SH-SY5Y (cell line): ENCODE measurements at regions not wholly inside any gene's neighbourhood (a gene's known extent, or its start where the extent isn't known, plus 50 kb on each side); places are given as distances from the start of the nearest gene placed in this dataset.

Source experiments
- GATA2 ChIP-seq: IDR thresholded peaks from 2 replicates; pipeline ENCODE4 v1.6.1; 2011; ENCODE audit warnings: mild to moderate bottlenecking, low read depth, low read length
- GATA3 ChIP-seq: IDR thresholded peaks from 2 replicates; pipeline ENCODE4 v1.6.1; 2011; ENCODE audit warnings: low read depth, mild to moderate bottlenecking, low read length, moderate library complexity

DNA sequence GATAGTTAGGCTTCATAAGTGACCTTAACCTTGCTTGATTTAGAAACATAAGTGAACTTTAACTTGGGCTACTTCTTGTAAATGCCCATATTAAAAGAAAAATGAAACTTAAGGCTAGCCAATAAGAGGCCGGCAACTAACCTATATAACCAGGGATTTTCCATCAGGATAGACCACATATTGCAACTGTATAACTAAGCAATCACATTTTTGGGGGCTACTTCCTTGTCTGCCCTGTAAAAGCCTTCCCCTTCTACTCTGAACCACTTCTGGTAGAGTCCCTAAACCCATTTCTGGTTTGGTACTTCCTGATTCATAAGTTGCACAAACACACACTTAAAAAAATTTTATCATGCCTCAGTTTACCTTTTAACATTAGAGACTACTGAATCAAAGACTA, 150.9 kb upstream of the UBE2E2 start:
- TF ChIP-seq GATA2: no peak
- no peak for TF ChIP-seq GATA3

DNA sequence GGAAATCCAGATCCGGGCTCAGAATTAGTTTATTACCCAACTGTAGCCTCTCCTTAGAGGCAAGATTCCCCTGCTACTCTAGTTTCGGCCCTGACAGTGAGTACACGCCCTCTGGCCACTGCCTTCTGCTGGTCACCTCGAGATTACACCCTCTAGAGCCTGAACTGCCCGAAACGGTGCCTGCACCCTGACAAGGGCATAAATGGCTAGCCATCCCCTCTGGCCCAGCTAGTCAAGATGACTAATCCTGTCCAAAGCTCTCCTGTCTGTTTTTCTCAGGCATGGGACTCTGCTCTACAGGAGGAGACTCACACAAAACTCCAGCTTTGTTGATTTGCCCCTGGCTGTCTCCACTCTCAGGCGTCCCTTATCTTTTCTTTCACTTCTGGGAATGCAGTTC, 150.5 kb upstream of the UBE2E2 start:
- TF ChIP-seq GATA2 (no peak), GATA3 (no peak)

DNA sequence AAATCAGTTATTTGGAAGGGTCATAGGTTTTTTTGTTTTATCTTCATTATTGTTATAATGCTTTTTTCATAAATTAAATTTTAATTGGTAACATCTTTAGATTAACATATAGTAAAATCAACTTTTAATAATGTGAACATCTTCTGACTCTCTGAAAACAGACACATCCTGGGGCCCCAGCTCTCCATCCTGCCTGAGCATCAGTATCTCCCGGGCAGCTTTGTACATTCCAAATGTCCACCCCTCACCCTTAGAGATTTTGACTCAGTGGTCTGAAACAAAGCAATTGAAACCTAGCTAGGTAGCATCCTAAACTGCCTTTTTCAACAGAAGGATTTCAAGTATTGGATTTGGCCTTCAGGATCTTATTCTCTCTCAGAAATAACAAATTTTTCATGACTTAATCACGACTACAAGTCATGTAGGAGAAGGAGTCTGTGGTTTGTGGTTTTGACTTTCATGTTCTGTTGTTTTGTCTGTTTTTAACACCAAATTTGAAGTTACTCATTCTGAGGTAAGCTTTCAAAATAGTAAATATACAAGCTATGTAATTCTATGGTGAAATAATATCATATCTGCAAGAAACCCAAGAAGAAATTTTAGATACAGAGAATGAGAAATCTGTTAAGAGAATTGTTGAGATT, 147.3 kb upstream of the UBE2E2 start:
- TF ChIP-seq GATA2 (no peak), GATA3 (no peak)

DNA sequence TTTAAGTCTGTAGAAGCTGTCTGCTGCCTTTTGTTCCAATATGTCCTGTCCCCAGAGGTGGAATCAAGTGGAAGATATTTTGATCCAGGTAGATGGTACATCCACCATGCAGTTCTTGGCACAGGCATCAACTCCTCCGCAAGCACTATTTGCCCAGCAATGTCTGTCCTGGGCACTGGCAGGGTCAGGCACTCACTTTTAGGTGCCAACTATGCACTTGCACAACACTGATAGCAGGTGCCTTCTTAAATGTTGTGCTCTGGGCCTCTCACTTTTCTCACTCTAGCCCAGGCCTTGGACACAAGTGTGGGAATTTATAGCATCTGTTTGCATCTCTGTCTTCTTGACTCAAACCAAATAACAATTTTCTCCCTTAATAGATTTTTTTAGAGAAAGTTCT, 140.5 kb upstream of the UBE2E2 start:
- TF ChIP-seq GATA3: no peak

DNA sequence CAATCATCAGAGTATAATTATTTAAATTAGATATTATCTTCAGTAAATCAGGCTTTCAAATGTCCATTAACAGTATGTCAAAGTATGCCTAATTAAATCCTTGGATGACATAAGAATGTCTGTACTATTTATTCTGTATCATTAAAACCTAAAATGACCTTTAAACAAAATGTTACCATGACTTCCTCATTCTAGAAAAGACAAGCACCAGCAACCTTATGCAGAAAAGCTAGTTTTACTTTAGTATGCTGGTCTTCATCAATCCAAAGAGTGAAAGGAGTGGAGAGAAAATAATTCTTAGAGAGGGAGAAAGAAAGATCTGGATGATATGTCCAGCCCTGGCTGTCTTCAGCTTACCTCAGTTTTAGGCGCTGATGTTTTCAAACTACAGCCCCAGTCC, 140.1 kb upstream of the UBE2E2 start:
- TF ChIP-seq GATA3 (no peak), GATA2 (no peak)

DNA sequence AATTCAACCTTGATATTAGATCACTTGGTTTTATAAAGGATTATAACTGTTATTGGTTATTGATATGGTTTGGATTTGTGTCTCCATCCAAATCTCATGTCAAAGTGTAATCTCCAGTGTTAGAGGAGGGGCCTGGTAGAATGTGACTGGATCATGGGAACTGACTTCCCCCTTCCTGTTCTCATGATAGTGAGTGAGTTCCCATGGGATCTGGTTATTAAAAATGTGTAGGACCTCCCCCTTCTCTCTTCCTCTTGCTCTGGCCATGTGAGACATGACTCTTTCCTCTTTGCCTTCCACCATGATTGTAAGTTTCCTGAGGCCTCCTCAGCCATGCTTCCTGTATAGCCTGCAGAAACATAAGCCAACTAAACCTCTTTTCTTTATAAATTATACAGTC, 136.0 kb upstream of the UBE2E2 start:
- TF ChIP-seq GATA2 (no peak), GATA3 (no peak)

DNA sequence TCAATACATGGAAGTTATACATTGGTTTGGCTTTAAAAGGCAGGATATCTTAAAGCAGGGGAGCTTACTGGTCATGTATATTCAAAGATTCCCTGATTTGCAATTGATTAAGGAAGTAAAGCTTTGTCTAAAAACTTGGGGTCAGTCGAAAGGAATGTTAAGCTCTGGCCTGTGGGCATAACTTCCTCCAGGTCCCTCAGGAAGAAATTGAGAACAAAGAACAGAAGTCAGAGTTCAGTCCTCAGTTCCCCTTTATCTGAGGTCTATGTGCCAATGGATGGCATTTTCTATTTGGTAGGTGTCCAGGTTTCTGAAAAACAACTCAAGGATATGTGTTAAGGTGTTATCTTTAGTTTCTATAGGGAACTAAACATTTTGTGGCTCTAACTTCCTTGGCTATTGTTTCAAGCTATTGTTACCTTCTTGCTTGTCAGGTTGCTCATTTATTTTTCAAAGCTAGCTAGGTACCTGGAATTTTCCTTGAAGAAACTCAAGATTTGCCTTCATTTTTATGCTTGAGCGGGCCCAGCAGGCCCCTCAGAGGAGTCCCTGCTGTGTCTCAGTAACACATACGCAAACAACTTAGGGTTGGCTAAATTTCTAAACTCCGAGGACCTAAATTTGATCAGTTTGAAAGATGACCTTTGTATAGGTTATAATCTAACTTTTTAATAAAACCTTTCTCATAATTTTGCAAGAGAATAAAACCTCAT, 135.0 kb upstream of the UBE2E2 start:
- TF ChIP-seq GATA2 (no peak), GATA3 (no peak)

DNA sequence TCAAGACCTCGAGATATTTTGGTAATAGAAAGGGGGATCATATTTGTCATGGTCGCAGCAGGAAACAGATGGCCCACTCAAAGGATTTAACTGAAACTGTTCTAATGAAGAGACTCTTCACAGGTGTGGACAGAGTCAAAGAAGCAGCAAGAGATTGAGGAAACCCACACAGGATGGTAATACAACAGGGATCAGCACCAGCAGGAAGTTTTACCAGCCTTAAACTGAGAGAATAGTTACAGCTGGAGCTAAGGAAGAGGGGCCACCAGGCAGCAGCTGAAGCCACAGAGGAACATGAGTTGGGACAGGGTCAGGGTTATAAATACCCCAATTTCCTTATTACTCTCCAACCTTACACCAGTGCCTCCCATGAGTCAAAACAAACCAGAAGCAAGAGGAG, 131.8 kb upstream of the UBE2E2 start:
- TF ChIP-seq GATA3 (no peak), GATA2 (no peak)

DNA sequence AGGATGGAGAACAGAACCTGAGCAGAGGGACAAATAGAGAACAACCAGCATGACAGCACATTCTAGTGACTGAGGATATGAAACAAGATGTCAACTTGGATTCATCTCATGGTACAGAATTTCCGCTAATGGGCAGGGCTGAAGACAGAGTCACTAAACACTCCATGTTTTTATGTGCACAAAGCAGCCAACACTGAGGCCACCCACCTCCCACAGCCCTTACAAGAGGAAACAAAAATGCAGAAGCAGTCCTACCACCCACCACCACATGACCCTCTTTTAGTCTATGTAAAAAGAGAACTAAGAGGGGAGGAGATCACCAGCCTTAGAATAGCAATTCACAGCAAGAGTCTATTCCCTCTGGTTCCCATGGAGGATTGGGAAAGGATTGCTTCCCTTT, 131.4 kb upstream of the UBE2E2 start:
- TF ChIP-seq GATA3 (no peak), GATA2 (no peak)

DNA sequence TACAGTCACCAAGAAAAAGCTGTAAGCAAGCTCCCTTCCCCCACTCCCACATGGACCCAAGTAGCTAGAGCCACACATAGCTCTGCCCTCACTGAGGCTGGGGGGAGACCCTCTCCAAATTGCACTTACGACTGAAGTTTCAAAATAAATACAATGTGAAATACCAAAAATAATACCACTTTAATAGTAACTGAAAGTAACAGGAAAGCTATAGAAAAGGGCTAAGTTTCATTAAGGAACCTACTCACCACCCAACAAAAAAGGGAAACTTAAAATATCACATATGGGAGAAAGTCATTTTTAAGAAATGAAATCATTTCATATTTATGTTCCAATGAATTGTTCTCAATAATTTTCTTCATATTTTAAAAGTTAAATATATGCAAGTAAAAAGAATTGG, 130.4 kb upstream of the UBE2E2 start:
- TF ChIP-seq GATA2: no peak
- TF ChIP-seq GATA3: no peak

DNA sequence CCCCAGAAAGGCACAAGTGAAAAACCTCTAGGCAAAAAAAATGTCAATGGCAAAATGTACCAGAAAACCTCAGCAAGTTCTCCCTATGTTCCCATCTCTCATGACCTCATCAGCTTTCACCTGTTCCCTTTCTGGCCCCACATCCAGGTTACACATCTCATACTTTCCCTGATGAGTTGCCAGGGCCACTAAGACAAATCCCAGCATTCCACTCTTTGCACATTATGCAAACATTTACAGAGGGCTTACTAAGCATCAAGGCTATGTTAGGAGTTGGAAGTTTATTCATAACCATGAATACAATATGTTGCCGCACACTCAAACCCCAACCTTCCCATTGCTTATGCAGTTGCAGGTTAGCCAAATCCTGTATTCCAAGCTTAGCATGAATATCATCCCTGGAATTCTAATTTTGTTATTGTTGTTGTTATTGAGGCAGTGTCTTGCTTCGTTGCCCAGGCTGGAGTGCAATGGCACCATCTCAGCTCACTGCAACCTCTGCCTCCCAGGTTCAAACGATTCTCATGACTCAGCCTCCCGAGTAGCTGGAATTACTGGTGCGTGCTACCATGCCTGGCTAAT, 129.3 kb upstream of the UBE2E2 start:
- no peak for TF ChIP-seq GATA2
- TF ChIP-seq GATA3: no peak

DNA sequence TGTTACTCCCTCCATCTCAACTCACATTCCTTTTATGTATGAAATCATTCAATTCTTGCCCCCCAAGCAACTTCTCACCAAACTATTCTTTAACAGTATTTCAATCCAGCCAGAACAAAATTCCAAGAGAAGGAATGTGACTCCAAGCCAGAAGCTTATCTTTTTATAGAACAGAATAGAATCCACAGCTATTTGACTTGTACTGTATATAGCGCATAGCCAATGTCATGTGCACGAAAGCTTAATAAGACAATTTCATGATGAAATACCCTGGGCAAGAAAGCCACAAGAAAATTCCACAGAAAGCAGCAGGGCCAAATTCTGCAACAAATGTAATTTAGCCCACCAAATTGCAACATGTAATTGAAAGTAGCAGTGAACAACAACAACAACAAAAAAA, 127.6 kb upstream of the UBE2E2 start:
- no peak for TF ChIP-seq GATA3
- TF ChIP-seq GATA2: no peak

DNA sequence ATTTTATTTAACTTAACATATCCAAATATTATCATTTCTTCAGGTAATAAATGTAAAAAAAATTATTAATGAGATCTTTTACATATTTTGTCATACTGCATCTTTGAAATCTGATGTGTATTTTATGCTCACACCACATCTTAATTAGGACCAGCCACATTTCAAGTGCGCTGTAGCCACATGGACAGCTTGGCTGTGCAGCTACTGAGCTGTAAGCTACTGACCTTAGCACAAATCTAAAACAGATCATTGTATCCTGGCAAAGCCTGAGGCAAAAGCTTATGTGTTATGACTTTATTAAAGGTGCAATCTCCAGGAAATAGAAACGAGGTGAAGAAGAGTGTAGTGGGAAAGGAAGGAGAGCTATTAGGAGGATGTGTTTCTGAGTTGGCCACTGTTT, 126.7 kb upstream of the UBE2E2 start:
- TF ChIP-seq GATA2 (no peak), GATA3 (no peak)

DNA sequence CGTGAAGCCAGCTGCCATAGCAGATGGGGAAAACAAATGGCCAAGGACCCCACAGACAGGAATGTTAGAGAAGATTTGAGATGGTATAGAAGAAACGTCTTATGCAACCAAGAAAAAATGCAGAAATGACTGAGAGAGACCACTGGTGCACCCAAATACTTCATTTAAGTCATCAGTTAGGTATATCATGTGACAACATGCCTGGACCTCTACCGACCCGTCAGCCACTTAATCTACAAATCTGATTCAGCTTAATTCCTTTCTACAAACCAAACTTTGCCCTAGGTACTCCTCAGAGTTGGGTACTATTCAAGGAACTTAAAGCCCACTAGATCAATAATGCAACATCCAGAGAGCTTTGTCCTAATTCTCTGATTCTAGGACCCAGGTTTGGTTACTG, 126.0 kb upstream of the UBE2E2 start:
- no peak for TF ChIP-seq GATA3
- TF ChIP-seq GATA2: no peak

DNA sequence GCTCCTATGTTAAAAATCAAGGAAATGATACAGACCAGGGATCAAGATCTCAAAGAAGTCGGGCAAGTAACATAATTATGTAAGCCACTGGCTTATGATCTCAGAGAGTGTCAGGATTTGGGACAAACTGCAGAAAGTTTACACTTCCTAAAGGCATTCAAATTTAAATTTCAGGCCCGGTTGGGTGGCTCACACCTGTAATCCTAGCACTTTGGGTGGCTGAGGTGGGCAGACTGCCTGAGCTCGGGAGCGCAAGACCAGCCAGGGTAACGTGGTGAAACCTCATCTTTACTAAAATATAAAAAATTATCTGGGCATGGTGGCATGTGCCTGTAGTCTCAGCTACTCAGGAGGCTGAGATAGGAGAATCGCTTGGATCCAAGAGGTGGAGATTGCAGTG, 124.4 kb upstream of the UBE2E2 start:
- TF ChIP-seq GATA2 (no peak), GATA3 (no peak)
